Tibial nerve (tissue), 4 donors: ENCODE measurements at regions not wholly inside any gene's neighbourhood (a gene's known extent, or its start where the extent isn't known, plus 50 kb on each side); places are given as distances from the start of the nearest gene placed in this dataset.

Experiments
- DNase-seq, 2 donors: peaks; one replicate each; pipeline ENCODE4 v3.0.0-alpha.2; 2019; ENCODE audit warnings: low spot score in 2 of 2
- H3K27ac ChIP-seq, 4 donors: fragments of 200-600 bp; sonication (generic) in 3 of 4; one replicate each; pipeline ENCODE4 v1.5.1; 2017 to 2019; ENCODE audit warnings: mild to moderate bottlenecking in 1 of 4
- H3K27me3 ChIP-seq, 2 donors: fragments of 200-600 bp; sonication (generic) in 1 of 2; one replicate each; pipeline versions ENCODE4 v1.5.1 to v1.6.0; 2017 to 2019
- H3K36me3 ChIP-seq, 3 donors: fragments of 200-600 bp; sonication (generic); one replicate each; pipeline ENCODE4 v1.5.1; 2018 to 2019
- H3K4me1 ChIP-seq, 4 donors: fragments of 200-600 bp; sonication (generic) in 3 of 4; one replicate each; pipeline ENCODE4 v1.5.1; 2017 to 2019
- H3K4me3 ChIP-seq, 4 donors: fragments of 200-600 bp; sonication (generic) in 3 of 4; one replicate each; pipeline ENCODE4 v1.5.1; 2017 to 2019; ENCODE audit warnings: mild to moderate bottlenecking in 1 of 4, moderate library complexity in 1 of 4
- H3K9me3 ChIP-seq, 4 donors: fragments of 200-600 bp; sonication (generic) in 3 of 4; one replicate each; pipeline ENCODE4 v1.5.1; 2017 to 2019
- CTCF ChIP-seq, 5 experiments: fragments of 200-600 bp in 3 of 5; fragments of 450-650 bp in 2 of 5; sonication (generic) in 3 of 5; IDR thresholded peaks; one replicate each; pipeline ENCODE4 v1.5.1; 2016 to 2019; ENCODE audit warnings: antibody characterized with exemption in 5 of 5, mild to moderate bottlenecking in 3 of 5, moderate library complexity in 2 of 5
- EP300 ChIP-seq, 2 donors: sonication (generic); formaldehyde crosslinking; IDR thresholded peaks; one replicate each; pipeline ENCODE4 v1.6.1; 2017; ENCODE audit warnings: antibody characterized with exemption in 2 of 2, mild to moderate bottlenecking in 1 of 2
- POLR2A ChIP-seq, 2 donors: fragments of 450-650 bp; IDR thresholded peaks; one replicate each; pipeline ENCODE4 v1.6.1; 2017; ENCODE audit warnings: antibody characterized with exemption in 2 of 2, mild to moderate bottlenecking in 2 of 2, moderate library complexity in 2 of 2
- WGBS, 2 donors: methylation state at CpG; one replicate each; pipeline ENCODE4 v1.1.5; 2018; 5-methylcytosine and 5-hydroxymethylcytosine counted together

- TF ChIP-seq EP300 (IDR thresholded peaks at IDR 0.05) (no peak), CTCF (IDR thresholded peaks at IDR 0.05) (no peak), POLR2A (IDR thresholded peaks at IDR 0.05) (no peak)
- no peaks in the 10 kb centered on the region for H3K9me3 ChIP-seq
- no peaks in the 10 kb centered on the region for H3K36me3 ChIP-seq
- DNase-seq, result no peak
- 75 to 76% methylated on average over 1 of the region's 1 CpG for WGBS, 2 donors
- H3K27me3 ChIP-seq, result no peaks in the 10 kb centered on the region
- no peaks in the 10 kb centered on the region for H3K4me1 ChIP-seq
- no peak overlapping the region for H3K27ac ChIP-seq
- no peak overlapping the region for H3K4me3 ChIP-seq
These were observed 822.8 kb upstream of the CDH2 start for GRCh38 chr18:28999726-29000125.

GRCh38 chr18:28995319-28995718, 818.4 kb upstream of the CDH2 start:
- H3K4me3 ChIP-seq, result no peak overlapping the region

GRCh38 chr18:28984731-28985130, 807.8 kb upstream of the CDH2 start:
- no peaks in the 10 kb centered on the region for H3K36me3 ChIP-seq
- no peaks in the 10 kb centered on the region for H3K27me3 ChIP-seq
- H3K4me3 ChIP-seq, result no peak overlapping the region
- no peak overlapping the region for H3K27ac ChIP-seq
- H3K4me1 ChIP-seq, result no peaks in the 10 kb centered on the region
- DNase-seq, result no peak
- peaks cover 0 to 5% (median 0%) of the 10 kb centered on the region in 4 donors for H3K9me3 ChIP-seq
- WGBS, 2 donors, result 13 to 16% methylated on average over 1 of the region's 1 CpG
- TF ChIP-seq CTCF (IDR thresholded peaks at IDR 0.05), result no peak
- no peak for TF ChIP-seq POLR2A (IDR thresholded peaks at IDR 0.05)
- TF ChIP-seq EP300 (IDR thresholded peaks at IDR 0.05), result no peak

More at GRCh38 chr18:28995319-28995718, 818.4 kb upstream of the CDH2 start:
- Histone ChIP-seq H3K36me3 (no peaks in the 10 kb centered on the region), H3K9me3 (no peaks in the 10 kb centered on the region), H3K27ac (no peak overlapping the region), H3K4me1 (no peaks in the 10 kb centered on the region), H3K27me3 (no peaks in the 10 kb centered on the region)
- TF ChIP-seq POLR2A (IDR thresholded peaks at IDR 0.05) (no peak), CTCF (IDR thresholded peaks at IDR 0.05) (no peak), EP300 (IDR thresholded peaks at IDR 0.05) (no peak)
- DNase-seq, result no peak

- WGBS, 2 donors, result 91 to 100% methylated on average over 1 of the region's 1 CpG
- Histone ChIP-seq H3K4me1 (no peaks in the 10 kb centered on the region), H3K9me3 (no peaks in the 10 kb centered on the region), H3K27ac (no peak overlapping the region), H3K4me3 (no peak overlapping the region), H3K36me3 (no peaks in the 10 kb centered on the region), H3K27me3 (no peaks in the 10 kb centered on the region)
- TF ChIP-seq POLR2A (IDR thresholded peaks at IDR 0.05) (no peak), CTCF (IDR thresholded peaks at IDR 0.05) (no peak), EP300 (IDR thresholded peaks at IDR 0.05) (no peak)
- no peak for DNase-seq
These were observed 797.6 kb upstream of the CDH2 start for GRCh38 chr18:28974504-28974903.

- Histone ChIP-seq H3K36me3 (no peaks in the 10 kb centered on the region), H3K9me3 (no peaks in the 10 kb centered on the region), H3K27me3 (no peaks in the 10 kb centered on the region), H3K4me1 (no peaks in the 10 kb centered on the region), H3K27ac (no peak overlapping the region), H3K4me3 (no peak overlapping the region)
- WGBS, 2 donors, result 95 to 97% methylated on average over 1 of the region's 1 CpG
- no peak for DNase-seq
- TF ChIP-seq EP300 (IDR thresholded peaks at IDR 0.05) (no peak), CTCF (IDR thresholded peaks at IDR 0.05) (no peak), POLR2A (IDR thresholded peaks at IDR 0.05) (no peak)
These were observed 796.4 kb upstream of the CDH2 start for GRCh38 chr18:28973324-28973723.
